CD4-positive, CD25-positive, alpha-beta regulatory T cell (primary cell): ENCODE measurements at regions not wholly inside any gene's neighbourhood (a gene's known extent, or its start where the extent isn't known, plus 50 kb on each side); places are given as distances from the start of the nearest gene placed in this dataset.

Experiments
- ATAC-seq, 2 donors: fragments of 150-1000 bp; cut with Tn5 transposase; one replicate each; pipeline ENCODE4 v1.10.0; 2021; ENCODE audit warnings: low read depth in 2 of 2, moderate number of reproducible peaks in 2 of 2, moderate library complexity in 1 of 2
- DNase-seq, 3 donors: peaks; one replicate each; pipeline versions ENCODE4 v3.0.0 to v3.0.0-alpha.2; 2012 to 2022; ENCODE audit warnings: mixed read lengths in 1 of 3
- H3K27ac ChIP-seq: one replicate; pipeline ENCODE4 v1.7.0; 2013; ENCODE audit warnings: mild to moderate bottlenecking, low read length; ENCODE audit not compliant: insufficient read depth, poor library complexity, severe bottlenecking
- H3K27me3 ChIP-seq: one replicate; pipeline ENCODE4 v1.7.0; 2013; ENCODE audit warnings: low read length; ENCODE audit not compliant: control insufficient read depth, insufficient read depth
- H3K36me3 ChIP-seq: one replicate; pipeline ENCODE4 v1.7.0; 2013; ENCODE audit warnings: mild to moderate bottlenecking, low read length, moderate library complexity; ENCODE audit not compliant: control insufficient read depth, insufficient read depth
- H3K4me1 ChIP-seq: 2 replicates; pipeline ENCODE4 v1.7.0; 2013; ENCODE audit warnings: mild to moderate bottlenecking, low read length; ENCODE audit not compliant: insufficient read depth, control insufficient read depth, poor library complexity, severe bottlenecking
- H3K4me3 ChIP-seq: one replicate; pipeline ENCODE4 v1.7.0; 2013; ENCODE audit warnings: low read depth, mild to moderate bottlenecking, low read length, moderate library complexity
- H3K9me3 ChIP-seq, 2 experiments: 1 replicate in 1 of 2; 2 replicates in 1 of 2; pipeline ENCODE4 v1.7.0; 2013; ENCODE audit warnings: low read length in 2 of 2, mild to moderate bottlenecking in 1 of 2, moderate library complexity in 1 of 2; ENCODE audit not compliant: control insufficient read depth in 2 of 2
- H3K27ac Mint-ChIP-seq, 3 donors: one replicate each; pipeline ENCODE4 v1.8.0; 2020 to 2022; ENCODE audit warnings: mild to moderate bottlenecking in 3 of 3, mixed read lengths in 3 of 3, moderate library complexity in 2 of 3
- H3K27me3 Mint-ChIP-seq: one replicate; pipeline ENCODE4 v1.8.0; 2022; ENCODE audit warnings: mild to moderate bottlenecking, mixed read lengths
- H3K36me3 Mint-ChIP-seq: one replicate; pipeline ENCODE4 v1.8.0; 2020; ENCODE audit warnings: mixed read lengths
- H3K4me1 Mint-ChIP-seq, 4 donors: one replicate each; pipeline ENCODE4 v1.8.0; 2020 to 2022; ENCODE audit warnings: mixed read lengths in 4 of 4, mild to moderate bottlenecking in 1 of 4
- H3K4me3 Mint-ChIP-seq, 4 donors: one replicate each; pipeline ENCODE4 v1.8.0; 2020 to 2022; ENCODE audit warnings: mild to moderate bottlenecking in 4 of 4, mixed read lengths in 4 of 4, moderate library complexity in 3 of 4
- H3K9me3 Mint-ChIP-seq, 7 donors: one replicate each; pipeline ENCODE4 v1.8.0; 2020 to 2022; ENCODE audit warnings: mixed read lengths in 7 of 7, mild to moderate bottlenecking in 3 of 7, moderate library complexity in 2 of 7

GRCh38 chr4:110860125-110860524 lies 237.2 kb upstream of the PITX2 start:
- Mint-ChIP-seq H3K27ac (no peak overlapping the region), H3K4me1 (no peaks in the 10 kb centered on the region), H3K4me3 (no peak overlapping the region), H3K36me3 (no peaks in the 10 kb centered on the region), H3K27me3 (no peaks in the 10 kb centered on the region), H3K9me3 (peaks cover 0 to 2% (median 0%) of the 10 kb centered on the region in 7 donors)
- Histone ChIP-seq H3K36me3 (no peaks in the 10 kb centered on the region), H3K27ac (no peak overlapping the region), H3K4me1 (no peaks in the 10 kb centered on the region), H3K27me3 (no peaks in the 10 kb centered on the region), H3K4me3 (no peak overlapping the region), H3K9me3 (no peaks in the 10 kb centered on the region)
- no peak for DNase-seq
- no peak for ATAC-seq

DNA sequence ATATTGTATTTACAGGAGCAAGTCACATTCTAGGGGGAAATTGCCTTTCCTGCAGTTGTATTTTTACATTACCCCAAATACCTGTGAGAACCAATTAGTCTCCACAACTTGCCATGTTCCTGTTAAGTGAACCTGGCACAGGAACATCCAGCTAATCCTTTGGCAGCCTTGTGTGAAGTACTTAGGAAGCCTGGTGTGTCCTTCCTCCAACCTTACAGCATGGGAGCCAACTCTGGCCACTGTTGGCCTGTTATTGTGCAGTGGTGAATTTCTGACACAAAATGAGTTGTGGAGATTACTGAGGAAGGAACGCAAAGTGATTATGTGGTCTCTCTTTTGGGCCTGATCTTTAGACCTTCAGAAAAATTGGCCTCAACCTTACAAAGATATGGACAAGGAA lies 238.0 kb upstream of the PITX2 start:
- Histone ChIP-seq H3K9me3 (no peaks in the 10 kb centered on the region), H3K4me3 (no peak overlapping the region), H3K27ac (no peak overlapping the region), H3K36me3 (no peaks in the 10 kb centered on the region), H3K4me1 (no peaks in the 10 kb centered on the region), H3K27me3 (no peaks in the 10 kb centered on the region)
- Mint-ChIP-seq H3K36me3 (no peaks in the 10 kb centered on the region), H3K4me1 (no peaks in the 10 kb centered on the region), H3K27me3 (no peaks in the 10 kb centered on the region), H3K27ac (no peak overlapping the region), H3K4me3 (no peak overlapping the region), H3K9me3 (peaks cover 0 to 2% (median 0%) of the 10 kb centered on the region in 7 donors)
- DNase-seq = no peak
- ATAC-seq = no peak

DNA sequence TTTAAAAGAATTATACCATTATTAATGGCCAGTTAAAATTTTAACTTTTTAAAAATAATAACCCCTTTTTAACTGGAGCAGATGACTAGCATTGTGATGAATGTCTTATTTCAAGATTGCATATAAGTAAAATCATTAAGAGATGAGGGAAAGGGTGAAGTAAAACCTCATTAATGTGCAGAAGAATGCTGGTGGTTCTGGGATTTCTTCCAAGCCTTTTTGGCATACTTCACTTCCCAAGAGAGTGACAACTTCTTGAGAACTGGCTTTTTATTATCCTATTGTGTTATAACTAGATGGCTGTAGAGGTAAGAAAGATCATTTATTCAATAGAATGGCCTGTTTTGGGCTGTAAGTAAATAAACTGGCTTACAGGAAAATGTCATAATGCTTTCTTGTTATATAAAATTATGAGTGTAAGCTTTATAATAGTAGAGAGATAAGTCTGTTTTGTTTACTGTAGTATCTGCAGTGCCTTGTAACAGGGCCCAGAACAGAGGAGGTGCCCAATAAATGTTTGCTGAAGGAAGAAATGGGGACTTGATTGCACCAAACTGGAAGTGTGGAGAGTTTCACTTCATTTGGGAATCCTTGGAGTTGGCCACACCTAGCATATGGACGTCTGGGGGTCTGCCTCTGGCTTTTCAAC lies 242.9 kb upstream of the PITX2 start:
- Mint-ChIP-seq H3K4me3 (no peak overlapping the region), H3K27ac (no peak overlapping the region), H3K4me1 (no peaks in the 10 kb centered on the region), H3K27me3 (no peaks in the 10 kb centered on the region), H3K9me3 (peaks cover 0 to 8% (median 0%) of the 10 kb centered on the region in 7 donors), H3K36me3 (no peaks in the 10 kb centered on the region)
- H3K4me3 ChIP-seq = no peak overlapping the region
- H3K4me1 ChIP-seq = no peaks in the 10 kb centered on the region
- no peak for ATAC-seq
- no peaks in the 10 kb centered on the region for H3K36me3 ChIP-seq
- H3K9me3 ChIP-seq = no peaks in the 10 kb centered on the region
- no peak overlapping the region for H3K27ac ChIP-seq
- no peaks in the 10 kb centered on the region for H3K27me3 ChIP-seq
- no peak for DNase-seq

GRCh38 chr4:110867251-110867960 lies 244.5 kb upstream of the PITX2 start:
- no peaks in the 10 kb centered on the region for H3K9me3 ChIP-seq
- no peak overlapping the region for H3K27ac ChIP-seq
- peaks cover 0 to 8% (median 0%) of the 10 kb centered on the region in 7 donors for H3K9me3 Mint-ChIP-seq
- no peaks in the 10 kb centered on the region for H3K4me1 ChIP-seq
- H3K4me1 Mint-ChIP-seq = no peaks in the 10 kb centered on the region
- H3K27ac Mint-ChIP-seq = no peak overlapping the region
- H3K4me3 Mint-ChIP-seq = no peak overlapping the region
- no peaks in the 10 kb centered on the region for H3K27me3 ChIP-seq
- H3K36me3 Mint-ChIP-seq = no peaks in the 10 kb centered on the region
- no peak overlapping the region for H3K4me3 ChIP-seq
- DNase-seq (no peak), ATAC-seq (no peak)
- no peaks in the 10 kb centered on the region for H3K27me3 Mint-ChIP-seq
- no peaks in the 10 kb centered on the region for H3K36me3 ChIP-seq

- no peaks in the 10 kb centered on the region for H3K4me1 Mint-ChIP-seq
- no peaks in the 10 kb centered on the region for H3K36me3 Mint-ChIP-seq
- no peak for ATAC-seq
Observed at GRCh38 chr4:110867981-110868720, 245.3 kb upstream of the PITX2 start.

DNA sequence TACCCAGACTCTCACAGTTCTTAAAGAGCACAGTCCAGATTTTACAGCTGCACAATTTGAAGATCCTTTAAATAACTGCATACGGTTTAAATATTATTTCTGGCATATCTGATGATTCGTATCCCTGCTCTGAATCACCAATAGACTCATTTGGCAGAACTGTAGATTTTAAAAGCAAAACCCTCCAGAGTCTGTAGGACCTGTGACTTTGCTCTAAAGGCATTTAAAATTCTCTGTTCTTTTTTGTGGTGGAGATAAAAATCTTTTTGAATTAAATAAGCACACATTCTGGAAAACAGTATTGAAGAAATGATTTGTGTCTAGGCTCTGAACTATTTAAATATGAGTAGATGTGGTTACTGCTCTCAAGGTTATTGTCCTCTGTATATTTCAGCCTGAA lies 246.2 kb upstream of the PITX2 start:
- Histone ChIP-seq H3K27me3 (no peaks in the 10 kb centered on the region), H3K36me3 (no peaks in the 10 kb centered on the region), H3K27ac (no peak overlapping the region), H3K4me3 (no peak overlapping the region), H3K9me3 (no peaks in the 10 kb centered on the region), H3K4me1 (no peaks in the 10 kb centered on the region)
- no peak overlapping the region for H3K27ac Mint-ChIP-seq
- H3K36me3 Mint-ChIP-seq = no peaks in the 10 kb centered on the region
- H3K27me3 Mint-ChIP-seq = no peaks in the 10 kb centered on the region
- ATAC-seq (no peak), DNase-seq (no peak)
- no peak overlapping the region for H3K4me3 Mint-ChIP-seq
- H3K4me1 Mint-ChIP-seq = no peaks in the 10 kb centered on the region
- peaks cover 0 to 8% (median 0%) of the 10 kb centered on the region in 7 donors for H3K9me3 Mint-ChIP-seq

More at GRCh38 chr4:110867981-110868720, 245.3 kb upstream of the PITX2 start:
- Histone ChIP-seq H3K4me1 (no peaks in the 10 kb centered on the region), H3K9me3 (no peaks in the 10 kb centered on the region), H3K36me3 (no peaks in the 10 kb centered on the region), H3K4me3 (no peak overlapping the region), H3K27me3 (no peaks in the 10 kb centered on the region), H3K27ac (no peak overlapping the region)
- Mint-ChIP-seq H3K4me3 (no peak overlapping the region), H3K9me3 (peaks cover 0 to 8% (median 0%) of the 10 kb centered on the region in 7 donors), H3K27ac (no peak overlapping the region), H3K27me3 (no peaks in the 10 kb centered on the region)
- no peak for DNase-seq

- no peaks in the 10 kb centered on the region for H3K27me3 Mint-ChIP-seq
- no peaks in the 10 kb centered on the region for H3K36me3 Mint-ChIP-seq
- H3K27ac Mint-ChIP-seq = no peak overlapping the region
- no peaks in the 10 kb centered on the region for H3K27me3 ChIP-seq
- no peaks in the 10 kb centered on the region for H3K4me1 ChIP-seq
- no peak overlapping the region for H3K27ac ChIP-seq
- no peak overlapping the region for H3K4me3 ChIP-seq
- H3K4me3 Mint-ChIP-seq = no peak overlapping the region
- ATAC-seq = no peak
- DNase-seq = no peak
- H3K9me3 Mint-ChIP-seq = peaks cover 0 to 8% (median 0%) of the 10 kb centered on the region in 7 donors
- H3K36me3 ChIP-seq = no peaks in the 10 kb centered on the region
- H3K9me3 ChIP-seq = no peaks in the 10 kb centered on the region
- no peaks in the 10 kb centered on the region for H3K4me1 Mint-ChIP-seq
Observed at GRCh38 chr4:110869862-110870572, 247.1 kb upstream of the PITX2 start.
